ENCODE measurements at regions not wholly inside any gene's neighbourhood (a gene's known extent, or its start where the extent isn't known, plus 50 kb on each side); places are given as distances from the start of the nearest gene placed in this dataset.

GRCh38 chr4:124785645-124786044, 73.1 kb upstream of the ANKRD50 start:
- no peak for DNase-seq
- Histone ChIP-seq H3K4me1 (peaks cover 0 to 6% (median 0%) of the 10 kb centered on the region in 4 donors), H3K27ac (no peak overlapping the region), H3K36me3 (no peaks in the 10 kb centered on the region), H3K27me3 (no peaks in the 10 kb centered on the region), H3K4me3 (no peak overlapping the region), H3K9me3 (no peaks in the 10 kb centered on the region)
- intact Hi-C loops (cut with DNase I; ENCODE audit: low total_unique reads): no loop called here
- TF ChIP-seq EP300 (IDR thresholded peaks at IDR 0.05) (no peak), POLR2A (IDR thresholded peaks at IDR 0.05) (no peak), POLR2AphosphoS5 (IDR thresholded peaks at IDR 0.05) (no peak), CTCF (IDR thresholded peaks at IDR 0.05) (peak in 1 of 7 experiments; percentile 31)
- WGBS, 5 donors: 19 to 33% (median 23%) methylated on average over 1 of the region's 1 CpG

GRCh38 chr4:124783847-124784246, 71.3 kb upstream of the ANKRD50 start:
- H3K4me1 ChIP-seq: peaks cover 0 to 6% (median 0%) of the 10 kb centered on the region in 4 donors
- H3K36me3 ChIP-seq: no peaks in the 10 kb centered on the region
- no peak for DNase-seq
- H3K4me3 ChIP-seq: no peak overlapping the region
- no peaks in the 10 kb centered on the region for H3K9me3 ChIP-seq
- no peak for TF ChIP-seq POLR2AphosphoS5 (IDR thresholded peaks at IDR 0.05)
- TF ChIP-seq CTCF (IDR thresholded peaks at IDR 0.05): no peak
- TF ChIP-seq EP300 (IDR thresholded peaks at IDR 0.05): no peak
- TF ChIP-seq POLR2A (IDR thresholded peaks at IDR 0.05): no peak
- no peak overlapping the region for H3K27ac ChIP-seq
- intact Hi-C loops (cut with DNase I; ENCODE audit: low total_unique reads): no loop called here
- H3K27me3 ChIP-seq: no peaks in the 10 kb centered on the region

- intact Hi-C loops (cut with DNase I; ENCODE audit: low total_unique reads): no loop called here
- H3K9me3 ChIP-seq: peaks cover 0 to 4% (median 0%) of the 10 kb centered on the region in 4 donors
- no peaks in the 10 kb centered on the region for H3K27me3 ChIP-seq
- no peak overlapping the region for H3K27ac ChIP-seq
- no peaks in the 10 kb centered on the region for H3K4me1 ChIP-seq
- TF ChIP-seq POLR2A (IDR thresholded peaks at IDR 0.05): no peak
- no peak for TF ChIP-seq CTCF (IDR thresholded peaks at IDR 0.05)
- TF ChIP-seq POLR2AphosphoS5 (IDR thresholded peaks at IDR 0.05): no peak
- TF ChIP-seq EP300 (IDR thresholded peaks at IDR 0.05): no peak
- peak in 1 of 2 donors; percentile 27 for DNase-seq
- no peak overlapping the region for H3K4me3 ChIP-seq
- WGBS, 5 donors: 40 to 62% (median 56%) methylated on average over 1 of the region's 1 CpG
- H3K36me3 ChIP-seq: no peaks in the 10 kb centered on the region
Measured at GRCh38 chr4:124777007-124777406, 64.5 kb upstream of the ANKRD50 start.

GRCh38 chr4:124768596-124769365, 56.2 kb upstream of the ANKRD50 start:
- DNase-seq: no peak
- Histone ChIP-seq H3K4me1 (no peaks in the 10 kb centered on the region), H3K27ac (no peak overlapping the region), H3K4me3 (no peak overlapping the region), H3K9me3 (no peaks in the 10 kb centered on the region), H3K36me3 (no peaks in the 10 kb centered on the region), H3K27me3 (no peaks in the 10 kb centered on the region)
- WGBS, 5 donors: 65 to 88% (median 69%) methylated on average over 2 of the region's 2 CpGs
- no peak for TF ChIP-seq POLR2AphosphoS5 (IDR thresholded peaks at IDR 0.05)
- no peak for TF ChIP-seq EP300 (IDR thresholded peaks at IDR 0.05)
- TF ChIP-seq POLR2A (IDR thresholded peaks at IDR 0.05): no peak
- no peak for TF ChIP-seq CTCF (IDR thresholded peaks at IDR 0.05)
- intact Hi-C loops (cut with DNase I; ENCODE audit: low total_unique reads): no loop called here
